ENCODE measurements at regions not wholly inside any gene's neighbourhood (a gene's known extent, or its start where the extent isn't known, plus 50 kb on each side); places are given as distances from the start of the nearest gene placed in this dataset.

DNA sequence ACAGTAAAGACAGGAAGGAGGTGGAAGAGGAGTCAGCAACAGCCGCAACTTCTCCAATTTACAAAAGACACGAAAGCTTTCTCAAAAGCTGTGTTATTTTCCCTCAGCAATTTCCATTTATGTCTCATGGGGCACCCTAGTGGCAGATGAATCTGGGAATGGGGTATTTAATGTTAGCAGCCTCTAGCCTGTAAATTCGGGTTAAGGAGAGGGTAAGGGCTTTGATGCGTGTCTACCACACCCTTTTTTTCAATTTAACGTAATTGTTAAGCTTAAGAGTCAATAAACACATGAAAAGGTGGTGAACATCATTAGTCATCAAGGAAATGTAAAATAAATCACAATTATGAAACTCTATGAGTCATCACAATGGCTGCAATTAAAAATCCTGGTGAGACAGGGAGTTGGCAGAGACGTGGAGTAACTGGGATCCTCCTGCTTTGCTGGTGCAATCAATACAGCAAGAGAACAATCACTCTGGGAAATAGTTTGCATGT lies 986.4 kb downstream of the AACS start:
- H3K9me3 ChIP-seq: peaks cover 0 to 3% (median 0%) of the 10 kb centered on the region in 4 donors
- intact Hi-C loops (cut with DNase I): no loop called here
- H3K27me3 ChIP-seq: no peaks in the 10 kb centered on the region
- no peak overlapping the region for H3K27ac ChIP-seq (replicated peaks in 1 of 4)
- no peak overlapping the region for H3K4me3 ChIP-seq
- TF ChIP-seq, protein P1, sequence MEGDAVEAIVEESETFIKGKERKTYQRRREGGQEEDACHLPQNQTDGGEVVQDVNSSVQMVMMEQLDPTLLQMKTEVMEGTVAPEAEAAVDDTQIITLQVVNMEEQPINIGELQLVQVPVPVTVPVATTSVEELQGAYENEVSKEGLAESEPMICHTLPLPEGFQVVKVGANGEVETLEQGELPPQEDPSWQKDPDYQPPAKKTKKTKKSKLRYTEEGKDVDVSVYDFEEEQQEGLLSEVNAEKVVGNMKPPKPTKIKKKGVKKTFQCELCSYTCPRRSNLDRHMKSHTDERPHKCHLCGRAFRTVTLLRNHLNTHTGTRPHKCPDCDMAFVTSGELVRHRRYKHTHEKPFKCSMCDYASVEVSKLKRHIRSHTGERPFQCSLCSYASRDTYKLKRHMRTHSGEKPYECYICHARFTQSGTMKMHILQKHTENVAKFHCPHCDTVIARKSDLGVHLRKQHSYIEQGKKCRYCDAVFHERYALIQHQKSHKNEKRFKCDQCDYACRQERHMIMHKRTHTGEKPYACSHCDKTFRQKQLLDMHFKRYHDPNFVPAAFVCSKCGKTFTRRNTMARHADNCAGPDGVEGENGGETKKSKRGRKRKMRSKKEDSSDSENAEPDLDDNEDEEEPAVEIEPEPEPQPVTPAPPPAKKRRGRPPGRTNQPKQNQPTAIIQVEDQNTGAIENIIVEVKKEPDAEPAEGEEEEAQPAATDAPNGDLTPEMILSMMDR (IDR thresholded peaks at IDR 0.05): no peak
- TF ChIP-seq EP300 (IDR thresholded peaks at IDR 0.05) (no peak), POLR2A (IDR thresholded peaks at IDR 0.05; ENCODE audit: low read depth) (no peak), POLR2AphosphoS5 (IDR thresholded peaks at IDR 0.05) (no peak)
- 35% methylated on average over 6 of the region's 6 CpGs for WGBS
- no peak for DNase-seq (ENCODE audit: extremely low spot score)
- H3K36me3 ChIP-seq: no peaks in the 10 kb centered on the region
- no peaks in the 10 kb centered on the region for H3K4me1 ChIP-seq

- no peak overlapping the region for H3K27ac ChIP-seq (replicated peaks in 1 of 4)
- no peaks in the 10 kb centered on the region for H3K27me3 ChIP-seq
- WGBS: 53% methylated on average over 2 of the region's 4 CpGs
- TF ChIP-seq EP300 (IDR thresholded peaks at IDR 0.05): no peak
- TF ChIP-seq, protein P1 (IDR thresholded peaks at IDR 0.05): no peak
- TF ChIP-seq POLR2A (IDR thresholded peaks at IDR 0.05; ENCODE audit: low read depth): no peak
- TF ChIP-seq POLR2AphosphoS5 (IDR thresholded peaks at IDR 0.05): no peak
- no peaks in the 10 kb centered on the region for H3K4me1 ChIP-seq
- H3K4me3 ChIP-seq: no peak overlapping the region
- H3K9me3 ChIP-seq: peaks cover 0 to 3% (median 0%) of the 10 kb centered on the region in 4 donors
- intact Hi-C loops (cut with DNase I): no loop called here
- DNase-seq (ENCODE audit: extremely low spot score): no peak
- no peaks in the 10 kb centered on the region for H3K36me3 ChIP-seq
Observed at GRCh38 chr12:126055521-126055920, 990.3 kb downstream of the AACS start.

DNA sequence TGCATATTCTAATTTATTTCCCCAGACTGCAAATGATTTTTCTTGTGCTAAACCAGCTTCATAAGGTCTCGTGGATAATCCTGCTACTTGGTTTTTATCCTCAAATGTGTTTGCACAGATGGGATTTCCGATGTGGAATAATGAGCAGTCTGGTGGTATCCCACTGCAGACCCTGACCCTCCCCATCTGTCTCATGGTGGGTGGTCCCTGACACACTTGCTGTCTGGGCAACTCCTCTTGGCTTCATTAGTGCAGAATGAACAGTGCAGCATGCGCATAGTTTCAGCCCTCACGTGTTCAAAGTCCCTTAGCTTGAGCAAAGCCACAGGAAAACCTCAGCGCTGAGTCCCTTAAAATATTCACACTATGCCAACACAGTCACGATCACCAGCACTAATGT lies 996.5 kb downstream of the AACS start:
- intact Hi-C loops (cut with DNase I): no loop called here
- WGBS: 39% methylated on average over 6 of the region's 6 CpGs

DNA sequence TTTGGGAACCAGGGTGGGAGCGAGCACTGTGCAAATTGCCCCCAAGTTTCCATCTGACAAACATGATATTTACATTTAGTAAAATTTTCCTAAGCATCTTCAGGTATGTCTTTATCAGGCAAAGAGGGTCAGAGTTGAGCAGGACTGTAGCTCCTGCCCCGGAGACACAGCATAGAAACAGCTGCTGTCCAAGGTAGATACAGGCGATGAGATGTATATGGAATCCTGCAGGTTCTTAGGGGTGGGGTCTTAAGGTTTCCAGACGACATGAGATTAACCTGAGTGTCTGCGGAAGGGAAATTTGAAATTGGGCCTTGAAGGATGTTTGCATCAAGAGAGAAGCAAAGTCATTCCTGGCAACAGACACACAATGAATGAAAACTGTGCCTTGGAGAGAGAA lies 998.8 kb downstream of the AACS start:
- no peak for DNase-seq (ENCODE audit: extremely low spot score)
- H3K36me3 ChIP-seq: no peaks in the 10 kb centered on the region
- no peak overlapping the region for H3K4me3 ChIP-seq
- no peaks in the 10 kb centered on the region for H3K4me1 ChIP-seq
- WGBS: 67% methylated on average over 5 of the region's 5 CpGs
- peaks cover 0 to 6% (median 0%) of the 10 kb centered on the region in 4 donors for H3K27me3 ChIP-seq
- TF ChIP-seq POLR2AphosphoS5 (IDR thresholded peaks at IDR 0.05) (no peak), EP300 (IDR thresholded peaks at IDR 0.05) (no peak), POLR2A (IDR thresholded peaks at IDR 0.05; ENCODE audit: low read depth) (no peak)
- TF ChIP-seq, protein P1 (IDR thresholded peaks at IDR 0.05): no peak
- intact Hi-C loops (cut with DNase I): no loop called here
- H3K9me3 ChIP-seq: peaks cover 0 to 8% (median 4%) of the 10 kb centered on the region in 4 donors
- H3K27ac ChIP-seq (replicated peaks in 1 of 4): no peak overlapping the region

More for the DNA sequence above, 996.5 kb downstream of the AACS start:
- Histone ChIP-seq H3K36me3 (no peaks in the 10 kb centered on the region), H3K27me3 (peaks cover 0 to 6% (median 0%) of the 10 kb centered on the region in 4 donors), H3K4me1 (no peaks in the 10 kb centered on the region), H3K9me3 (peaks cover 0 to 6% (median 2%) of the 10 kb centered on the region in 4 donors), H3K4me3 (no peak overlapping the region), H3K27ac (replicated peaks in 1 of 4) (no peak overlapping the region)
- no peak for DNase-seq (ENCODE audit: extremely low spot score)
- TF ChIP-seq EP300 (IDR thresholded peaks at IDR 0.05) (no peak), POLR2A (IDR thresholded peaks at IDR 0.05; ENCODE audit: low read depth) (no peak), POLR2AphosphoS5 (IDR thresholded peaks at IDR 0.05) (no peak)
- TF ChIP-seq, protein P1 (IDR thresholded peaks at IDR 0.05): no peak
